Astrocyte (in vitro differentiated cells and primary cell): ENCODE measurements at regions not wholly inside any gene's neighbourhood (a gene's known extent, or its start where the extent isn't known, plus 50 kb on each side); places are given as distances from the start of the nearest gene placed in this dataset.
A peak's percentile ranks its signal among the peaks of the same experiment; 100 is the strongest.

Source experiments
- DNase-seq: peaks from one replicate; pipeline ENCODE4 v3.0.0-alpha.2; 2010; ENCODE audit warnings: low read depth
- FAIRE-seq: peaks from 2 replicates; lab custom pipeline; 2011; peaks lifted over from hg19 to GRCh38; lab: Jason Lieb, UNC
- H2AFZ ChIP-seq: 2 replicates; pipeline ENCODE4 v1.6.0; 2012; ENCODE audit warnings: low read depth, low read length, inconsistent platforms
- H3K27ac ChIP-seq: 2 replicates; pipeline ENCODE4 v1.5.1; 2011; ENCODE audit warnings: low read depth, low read length, inconsistent platforms
- H3K27me3 ChIP-seq: 2 replicates; pipeline ENCODE4 v1.6.0; 2011; ENCODE audit warnings: low read length, inconsistent platforms; ENCODE audit not compliant: insufficient read depth
- H3K36me3 ChIP-seq: 2 replicates; pipeline ENCODE4 v1.5.1; 2011; ENCODE audit warnings: low read length, inconsistent platforms; ENCODE audit not compliant: insufficient read depth
- H3K4me1 ChIP-seq: 2 replicates; pipeline ENCODE4 v1.5.1; 2011; ENCODE audit warnings: low read length, inconsistent platforms; ENCODE audit not compliant: insufficient read depth
- H3K4me2 ChIP-seq: 2 replicates; pipeline ENCODE4 v1.6.0; 2012; ENCODE audit warnings: low read length, inconsistent platforms
- H3K4me3 ChIP-seq: 2 replicates; pipeline ENCODE4 v1.5.1; 2011; ENCODE audit warnings: low read depth, mild to moderate bottlenecking, low read length, inconsistent platforms; ENCODE audit not compliant: insufficient read depth
- H3K79me2 ChIP-seq: 2 replicates; pipeline ENCODE4 v1.6.0; 2012; ENCODE audit warnings: mild to moderate bottlenecking, low read length, inconsistent platforms; ENCODE audit not compliant: insufficient read depth
- H3K9ac ChIP-seq: 2 replicates; pipeline ENCODE4 v1.6.0; 2012; ENCODE audit warnings: mild to moderate bottlenecking, low read length, inconsistent platforms
- H3K9me3 ChIP-seq: 2 replicates; pipeline ENCODE4 v1.5.1; 2012; ENCODE audit warnings: low read depth, mild to moderate bottlenecking, low read length, inconsistent platforms; ENCODE audit not compliant: insufficient read depth
- H4K20me1 ChIP-seq: 2 replicates; pipeline ENCODE4 v1.6.0; 2012; ENCODE audit warnings: low read length, inconsistent platforms; ENCODE audit not compliant: insufficient read depth
- H3K27ac Mint-ChIP-seq: one replicate; pipeline ENCODE4 v1.8.0; 2021; ENCODE audit warnings: mild to moderate bottlenecking, mixed read lengths; ENCODE audit not compliant: unreplicated experiment
- H3K27me3 Mint-ChIP-seq: one replicate; pipeline ENCODE4 v1.8.0; 2021; ENCODE audit warnings: low read depth, mixed read lengths; ENCODE audit not compliant: unreplicated experiment
- H3K36me3 Mint-ChIP-seq: one replicate; pipeline ENCODE4 v1.8.0; 2021; ENCODE audit warnings: low read depth, mixed read lengths; ENCODE audit not compliant: unreplicated experiment
- H3K4me1 Mint-ChIP-seq: one replicate; pipeline ENCODE4 v1.8.0; 2021; ENCODE audit warnings: low read depth, mixed read lengths; ENCODE audit not compliant: unreplicated experiment
- H3K4me3 Mint-ChIP-seq: one replicate; pipeline ENCODE4 v1.8.0; 2021; ENCODE audit warnings: mild to moderate bottlenecking, moderate library complexity, mixed read lengths; ENCODE audit not compliant: unreplicated experiment
- H3K9me3 Mint-ChIP-seq: one replicate; pipeline ENCODE4 v1.8.0; 2021; ENCODE audit warnings: mild to moderate bottlenecking, mixed read lengths; ENCODE audit not compliant: unreplicated experiment
- EZH2 ChIP-seq: IDR thresholded peaks from 2 replicates; pipeline ENCODE4 v1.6.1; 2012; ENCODE audit warnings: mild to moderate bottlenecking, low read length, inconsistent platforms; ENCODE audit not compliant: insufficient read depth
- TF ChIP-seq, protein P1 (sequence below): IDR thresholded peaks from 2 replicates; pipeline ENCODE4 v1.5.1; 2011; ENCODE audit warnings: low read depth, mild to moderate bottlenecking, inconsistent platforms, low read length, moderate library complexity; ENCODE audit not compliant: insufficient read depth

- no peak overlapping the region for H2AFZ ChIP-seq
- TF ChIP-seq, protein P1, sequence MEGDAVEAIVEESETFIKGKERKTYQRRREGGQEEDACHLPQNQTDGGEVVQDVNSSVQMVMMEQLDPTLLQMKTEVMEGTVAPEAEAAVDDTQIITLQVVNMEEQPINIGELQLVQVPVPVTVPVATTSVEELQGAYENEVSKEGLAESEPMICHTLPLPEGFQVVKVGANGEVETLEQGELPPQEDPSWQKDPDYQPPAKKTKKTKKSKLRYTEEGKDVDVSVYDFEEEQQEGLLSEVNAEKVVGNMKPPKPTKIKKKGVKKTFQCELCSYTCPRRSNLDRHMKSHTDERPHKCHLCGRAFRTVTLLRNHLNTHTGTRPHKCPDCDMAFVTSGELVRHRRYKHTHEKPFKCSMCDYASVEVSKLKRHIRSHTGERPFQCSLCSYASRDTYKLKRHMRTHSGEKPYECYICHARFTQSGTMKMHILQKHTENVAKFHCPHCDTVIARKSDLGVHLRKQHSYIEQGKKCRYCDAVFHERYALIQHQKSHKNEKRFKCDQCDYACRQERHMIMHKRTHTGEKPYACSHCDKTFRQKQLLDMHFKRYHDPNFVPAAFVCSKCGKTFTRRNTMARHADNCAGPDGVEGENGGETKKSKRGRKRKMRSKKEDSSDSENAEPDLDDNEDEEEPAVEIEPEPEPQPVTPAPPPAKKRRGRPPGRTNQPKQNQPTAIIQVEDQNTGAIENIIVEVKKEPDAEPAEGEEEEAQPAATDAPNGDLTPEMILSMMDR, result no peak
- H3K4me3 ChIP-seq, result no peak overlapping the region
- FAIRE-seq (no peak), DNase-seq (no peak)
- Mint-ChIP-seq H3K9me3 (peaks cover 8% of the 10 kb centered on the region), H3K36me3 (no peaks in the 10 kb centered on the region), H3K27me3 (no peaks in the 10 kb centered on the region), H3K4me1 (peaks cover 3% of the 10 kb centered on the region), H3K27ac (no peak overlapping the region), H3K4me3 (no peak overlapping the region)
- no peaks in the 10 kb centered on the region for H3K4me1 ChIP-seq
- no peaks in the 10 kb centered on the region for H3K79me2 ChIP-seq
- H3K27me3 ChIP-seq, result no peaks in the 10 kb centered on the region
- no peak overlapping the region for H3K9ac ChIP-seq
- no peak overlapping the region for H3K27ac ChIP-seq
- H3K4me2 ChIP-seq, result no peak overlapping the region
- H3K36me3 ChIP-seq, result no peaks in the 10 kb centered on the region
- H3K9me3 ChIP-seq, result no peaks in the 10 kb centered on the region
- H4K20me1 ChIP-seq, result no peaks in the 10 kb centered on the region
Observed at GRCh38 chr5:24747327-24747726, 102.5 kb upstream of the CDH10 start.

DNA sequence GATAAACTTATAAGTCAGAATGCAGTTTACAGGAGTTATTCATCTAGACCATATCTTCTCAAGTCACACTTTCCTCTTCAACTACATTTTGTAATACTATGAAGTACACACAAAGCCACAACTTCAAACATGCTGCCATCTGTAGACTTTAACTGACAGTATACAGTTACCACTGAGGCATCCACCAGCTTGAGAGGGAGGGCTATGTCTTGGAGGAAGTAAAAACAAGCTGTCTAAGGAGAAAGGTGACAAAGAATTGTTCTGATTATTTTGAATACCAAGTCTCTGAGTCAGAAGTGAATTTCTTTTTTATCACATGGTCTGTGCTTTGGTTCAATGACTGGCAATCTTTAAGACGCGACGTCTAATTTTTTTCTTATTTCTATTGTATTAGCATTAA is 97.6 kb upstream of the CDH10 start:
- H3K4me2 ChIP-seq, result peak overlapping the region; percentile 28
- no peaks in the 10 kb centered on the region for H3K27me3 ChIP-seq
- H3K27ac ChIP-seq, result no peak overlapping the region
- no peaks in the 10 kb centered on the region for H3K36me3 ChIP-seq
- no peaks in the 10 kb centered on the region for H4K20me1 ChIP-seq
- H3K4me1 Mint-ChIP-seq, result peaks cover 5% of the 10 kb centered on the region
- DNase-seq (peak; percentile 73), FAIRE-seq (peak; percentile 17)
- no peaks in the 10 kb centered on the region for H3K9me3 ChIP-seq
- no peaks in the 10 kb centered on the region for H3K4me1 ChIP-seq
- no peaks in the 10 kb centered on the region for H3K27me3 Mint-ChIP-seq
- peak overlapping the region; percentile 59 for H3K27ac Mint-ChIP-seq
- H3K79me2 ChIP-seq, result no peaks in the 10 kb centered on the region
- no peak overlapping the region for H3K9ac ChIP-seq
- H2AFZ ChIP-seq, result no peak overlapping the region
- peaks cover under 1% of the 10 kb centered on the region for H3K9me3 Mint-ChIP-seq
- TF ChIP-seq, protein P1, result no peak
- no peak for TF ChIP-seq EZH2
- no peak overlapping the region for H3K4me3 ChIP-seq
- no peaks in the 10 kb centered on the region for H3K36me3 Mint-ChIP-seq
- H3K4me3 Mint-ChIP-seq, result no peak overlapping the region

DNA sequence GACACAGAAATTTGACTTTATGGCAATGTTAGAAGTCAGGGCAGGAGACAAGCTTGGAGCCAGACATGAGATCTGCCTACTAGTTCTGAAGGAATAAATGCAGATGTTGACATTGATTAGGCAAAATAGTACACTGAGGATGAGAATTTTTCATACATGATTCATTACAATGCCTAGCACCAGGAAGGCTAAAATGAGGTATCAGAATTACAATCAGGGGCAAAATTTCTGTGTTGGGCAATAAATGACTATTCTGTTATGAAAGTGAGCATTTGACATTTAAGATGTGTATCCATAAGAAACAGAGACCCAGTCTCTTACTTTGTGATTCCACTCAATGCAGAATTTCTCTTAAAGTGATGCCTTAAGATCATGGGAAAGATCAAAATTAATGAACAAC is 92.4 kb upstream of the CDH10 start:
- H3K27ac Mint-ChIP-seq, result no peak overlapping the region
- Histone ChIP-seq H3K9me3 (no peaks in the 10 kb centered on the region), H2AFZ (no peak overlapping the region), H3K27ac (no peak overlapping the region), H3K36me3 (no peaks in the 10 kb centered on the region), H3K79me2 (no peaks in the 10 kb centered on the region), H3K27me3 (no peaks in the 10 kb centered on the region), H3K4me1 (no peaks in the 10 kb centered on the region), H3K4me3 (no peak overlapping the region), H4K20me1 (no peaks in the 10 kb centered on the region), H3K4me2 (no peak overlapping the region), H3K9ac (no peak overlapping the region)
- FAIRE-seq (no peak), DNase-seq (no peak)
- H3K4me1 Mint-ChIP-seq, result peaks cover 1% of the 10 kb centered on the region
- H3K4me3 Mint-ChIP-seq, result no peak overlapping the region
- TF ChIP-seq, protein P1, result no peak
- no peak for TF ChIP-seq EZH2
- no peaks in the 10 kb centered on the region for H3K9me3 Mint-ChIP-seq
- H3K27me3 Mint-ChIP-seq, result no peaks in the 10 kb centered on the region
- no peaks in the 10 kb centered on the region for H3K36me3 Mint-ChIP-seq
